T-cell (primary cell): ENCODE measurements at regions not wholly inside any gene's neighbourhood (a gene's known extent, or its start where the extent isn't known, plus 50 kb on each side); places are given as distances from the start of the nearest gene placed in this dataset.

Experiments used
- ATAC-seq, 4 experiments: fragments of 200-7000 bp in 3 of 4; fragments of 150-1000 bp in 1 of 4; cut with Tn5 transposase; replicated peaks in 1 of 4; 1 replicate in 3 of 4; 2 replicates in 1 of 4; pipeline ENCODE4 v1.10.0; 2021; ENCODE audit warnings: moderate library complexity in 3 of 4, mild to moderate bottlenecking in 2 of 4, moderate number of reproducible peaks in 1 of 4
- CTCF ChIA-PET, 2 donors: fragments of 300-600 bp; sonication (Branson Sonifier 250); formaldehyde crosslinking; loops; one replicate each; lab custom pipeline; 2022; ENCODE audit warnings: antibody characterized with exemption in 2 of 2; lab: Charles Lee
- POLR2A ChIA-PET, 2 donors: fragments of 300-600 bp; sonication (Branson Sonifier 250); formaldehyde crosslinking; loops; one replicate each; lab custom pipeline; 2022; ENCODE audit warnings: antibody characterized with exemption in 2 of 2; lab: Charles Lee
- DNase-seq, 35 experiments: peaks; one replicate each; pipeline versions ENCODE4 v3.0.0 to v3.0.0-alpha.2; 2013 to 2023
- H3K27ac ChIP-seq: one replicate; pipeline ENCODE4 v1.5.1; 2013; ENCODE audit warnings: low read length
- H3K27me3 ChIP-seq, 2 experiments: replicated peaks in 1 of 2; 1 replicate in 1 of 2; 2 replicates in 1 of 2; pipeline versions ENCODE4 v1.6.1 to v1.7.0; 2013; ENCODE audit warnings: low read length in 1 of 2, mixed read lengths in 1 of 2; ENCODE audit not compliant: control insufficient read depth in 2 of 2, insufficient read depth in 2 of 2; ENCODE audit errors: extremely low read depth in 1 of 2
- H3K36me3 ChIP-seq, 2 donors: 1 replicate in 1 of 2; 2 replicates in 1 of 2; pipeline versions ENCODE4 v1.6.1 to v1.7.0; 2013; ENCODE audit warnings: low read length in 1 of 2; ENCODE audit not compliant: control insufficient read depth in 2 of 2, insufficient read depth in 1 of 2; ENCODE audit errors: extremely low read depth in 1 of 2
- H3K4me1 ChIP-seq, 2 experiments: 1 replicate in 1 of 2; 2 replicates in 1 of 2; pipeline versions ENCODE4 v1.6.1 to v1.7.0; 2013; ENCODE audit warnings: low read length in 2 of 2, mixed read lengths in 1 of 2; ENCODE audit not compliant: insufficient read depth in 2 of 2, control insufficient read depth in 1 of 2; ENCODE audit errors: extremely low read depth in 1 of 2
- H3K4me3 ChIP-seq, 2 donors: 1 replicate in 1 of 2; 2 replicates in 1 of 2; pipeline versions ENCODE4 v1.5.1 to v1.7.0; 2013; ENCODE audit warnings: mild to moderate bottlenecking in 2 of 2, low read length in 1 of 2, moderate library complexity in 1 of 2; ENCODE audit not compliant: control insufficient read depth in 1 of 2; ENCODE audit errors: extremely low read depth in 1 of 2
- H3K9me3 ChIP-seq: 2 replicates; pipeline ENCODE4 v1.7.0; 2013
- H3K27ac Mint-ChIP-seq, 2 donors: one replicate each; pipeline ENCODE4 v1.8.0; 2020 to 2021; ENCODE audit warnings: mild to moderate bottlenecking in 2 of 2, mixed read lengths in 2 of 2
- H3K27me3 Mint-ChIP-seq, 2 donors: one replicate each; pipeline ENCODE4 v1.8.0; 2021 to 2022; ENCODE audit warnings: mixed read lengths in 2 of 2
- H3K36me3 Mint-ChIP-seq: one replicate; pipeline ENCODE4 v1.8.0; 2021; ENCODE audit warnings: mixed read lengths
- H3K4me1 Mint-ChIP-seq, 3 donors: one replicate each; pipeline ENCODE4 v1.8.0; 2020 to 2022; ENCODE audit warnings: mixed read lengths in 3 of 3, mild to moderate bottlenecking in 1 of 3
- H3K4me3 Mint-ChIP-seq, 3 donors: one replicate each; pipeline ENCODE4 v1.8.0; 2020 to 2022; ENCODE audit warnings: mild to moderate bottlenecking in 3 of 3, mixed read lengths in 3 of 3, moderate library complexity in 3 of 3
- H3K9me3 Mint-ChIP-seq, 3 donors: one replicate each; pipeline ENCODE4 v1.8.0; 2020 to 2022; ENCODE audit warnings: mixed read lengths in 3 of 3
- WGBS: methylation state at CpG from one replicate; pipeline ENCODE4 v1.1.5; 2013; ENCODE audit warnings: missing lambda C conversion rate; ENCODE audit not compliant: insufficient coverage; 5-methylcytosine and 5-hydroxymethylcytosine counted together

GRCh38 chr3:90056281-90057032, 949.0 kb downstream of the EPHA3 start:
- Mint-ChIP-seq H3K27me3 (no peaks in the 10 kb centered on the region), H3K27ac (no peak overlapping the region), H3K36me3 (no peaks in the 10 kb centered on the region), H3K4me3 (no peak overlapping the region), H3K4me1 (no peaks in the 10 kb centered on the region), H3K9me3 (peaks cover 4 to 25% (median 11%) of the 10 kb centered on the region in 3 donors)
- no peak for DNase-seq
- Histone ChIP-seq H3K27me3 (no peaks in the 10 kb centered on the region), H3K36me3 (no peaks in the 10 kb centered on the region), H3K9me3 (no peaks in the 10 kb centered on the region), H3K4me3 (no peak overlapping the region), H3K4me1 (no peaks in the 10 kb centered on the region), H3K27ac (no peak overlapping the region)
- POLR2A ChIA-PET: no interaction called here
- CTCF ChIA-PET: no interaction called here
- no CpG with 5 or more reads among the region's 2 CpGs for WGBS
- ATAC-seq: no peak

- ATAC-seq (no peak), DNase-seq (no peak)
- Histone ChIP-seq H3K4me3 (no peak overlapping the region), H3K27me3 (no peaks in the 10 kb centered on the region), H3K4me1 (no peaks in the 10 kb centered on the region), H3K36me3 (no peaks in the 10 kb centered on the region), H3K27ac (no peak overlapping the region), H3K9me3 (no peaks in the 10 kb centered on the region)
- Mint-ChIP-seq H3K27ac (no peak overlapping the region), H3K9me3 (peaks cover 4 to 35% (median 21%) of the 10 kb centered on the region in 3 donors), H3K4me3 (no peak overlapping the region), H3K27me3 (no peaks in the 10 kb centered on the region), H3K4me1 (no peaks in the 10 kb centered on the region), H3K36me3 (no peaks in the 10 kb centered on the region)
- ChIA-PET POLR2A (no interaction called here), CTCF (no interaction called here)
Observed at GRCh38 chr3:90062016-90062415, 954.6 kb downstream of the EPHA3 start.

- H3K27ac Mint-ChIP-seq: no peak overlapping the region
- no peak for ATAC-seq
- DNase-seq: no peak
- WGBS: no CpG with 5 or more reads among the region's 2 CpGs
- H3K9me3 ChIP-seq: no peaks in the 10 kb centered on the region
- no peaks in the 10 kb centered on the region for H3K27me3 Mint-ChIP-seq
- H3K27ac ChIP-seq: no peak overlapping the region
- no peaks in the 10 kb centered on the region for H3K4me1 Mint-ChIP-seq
- H3K36me3 Mint-ChIP-seq: no peaks in the 10 kb centered on the region
- no peaks in the 10 kb centered on the region for H3K36me3 ChIP-seq
- no peak overlapping the region for H3K4me3 Mint-ChIP-seq
- no peaks in the 10 kb centered on the region for H3K4me1 ChIP-seq
- CTCF ChIA-PET: no interaction called here
- POLR2A ChIA-PET: no interaction called here
- no peak overlapping the region for H3K4me3 ChIP-seq
- peaks cover 4 to 32% (median 18%) of the 10 kb centered on the region in 3 donors for H3K9me3 Mint-ChIP-seq
- H3K27me3 ChIP-seq: no peaks in the 10 kb centered on the region
Observed at GRCh38 chr3:90062631-90063200, 955.3 kb downstream of the EPHA3 start.

- Histone ChIP-seq H3K27ac (no peak overlapping the region), H3K4me1 (no peaks in the 10 kb centered on the region), H3K27me3 (no peaks in the 10 kb centered on the region), H3K36me3 (no peaks in the 10 kb centered on the region), H3K9me3 (no peaks in the 10 kb centered on the region), H3K4me3 (no peak overlapping the region)
- Mint-ChIP-seq H3K9me3 (peaks cover 6 to 14% (median 7%) of the 10 kb centered on the region in 3 donors), H3K27ac (no peak overlapping the region), H3K36me3 (no peaks in the 10 kb centered on the region), H3K4me1 (no peaks in the 10 kb centered on the region), H3K4me3 (no peak overlapping the region), H3K27me3 (no peaks in the 10 kb centered on the region)
- CTCF ChIA-PET: no interaction called here
- ATAC-seq (no peak), DNase-seq (no peak)
- 25% methylated on average over 1 of the region's 3 CpGs for WGBS
- POLR2A ChIA-PET: interaction anchor here in 1 of 2 donors (0.5 kb wide), 1 partner anchor 1588 kb away, joined by 20 read pairs; no protein-coding TSS in a partner anchor
Observed at GRCh38 chr3:90068783-90069182, 961.4 kb downstream of the EPHA3 start.

- DNase-seq (no peak), ATAC-seq (no peak)
- no CpG with 5 or more reads among the region's 1 CpG for WGBS
- Mint-ChIP-seq H3K27ac (no peak overlapping the region), H3K4me1 (no peaks in the 10 kb centered on the region), H3K4me3 (no peak overlapping the region), H3K9me3 (peaks cover 4 to 10% (median 7%) of the 10 kb centered on the region in 3 donors), H3K27me3 (no peaks in the 10 kb centered on the region), H3K36me3 (no peaks in the 10 kb centered on the region)
- POLR2A ChIA-PET: no interaction called here
- Histone ChIP-seq H3K4me1 (no peaks in the 10 kb centered on the region), H3K27me3 (no peaks in the 10 kb centered on the region), H3K36me3 (no peaks in the 10 kb centered on the region), H3K9me3 (no peaks in the 10 kb centered on the region), H3K27ac (no peak overlapping the region), H3K4me3 (no peak overlapping the region)
- CTCF ChIA-PET: no interaction called here
Observed at GRCh38 chr3:90069748-90070147, 962.3 kb downstream of the EPHA3 start.

- Mint-ChIP-seq H3K9me3 (peaks cover 10 to 19% (median 13%) of the 10 kb centered on the region in 3 donors), H3K27ac (no peak overlapping the region), H3K4me1 (no peaks in the 10 kb centered on the region), H3K4me3 (no peak overlapping the region), H3K27me3 (no peaks in the 10 kb centered on the region), H3K36me3 (no peaks in the 10 kb centered on the region)
- ATAC-seq (no peak), DNase-seq (no peak)
- Histone ChIP-seq H3K4me1 (no peaks in the 10 kb centered on the region), H3K27me3 (no peaks in the 10 kb centered on the region), H3K36me3 (no peaks in the 10 kb centered on the region), H3K4me3 (no peak overlapping the region), H3K9me3 (no peaks in the 10 kb centered on the region), H3K27ac (no peak overlapping the region)
- CTCF ChIA-PET: interaction anchor here in 1 of 2 donors (0.6 kb wide), 1 partner anchor 54 kb away, joined by 3 read pairs; no protein-coding TSS in a partner anchor
- POLR2A ChIA-PET: no interaction called here
Observed at GRCh38 chr3:90076136-90076535, 968.7 kb downstream of the EPHA3 start.
